Keratinocyte (primary cell): ENCODE measurements at regions not wholly inside any gene's neighbourhood (a gene's known extent, or its start where the extent isn't known, plus 50 kb on each side); places are given as distances from the start of the nearest gene placed in this dataset.

ENCODE experiments used
- DNase-seq: peaks from one replicate; pipeline ENCODE4 v3.0.0-alpha.2; 2011; ENCODE audit warnings: low read depth, missing footprints, low spot score
- FAIRE-seq: peaks from 2 replicates; lab custom pipeline; 2011; peaks lifted over from hg19 to GRCh38; lab: Jason Lieb, UNC
- H2AFZ ChIP-seq: 2 replicates; pipeline ENCODE4 v1.6.0; 2012; ENCODE audit warnings: low read length, control low read depth, inconsistent platforms; ENCODE audit not compliant: control insufficient read depth
- H3K27ac ChIP-seq: 2 replicates; pipeline ENCODE4 v1.5.1; 2011; ENCODE audit warnings: low read length; ENCODE audit not compliant: control insufficient read depth, insufficient read depth
- H3K27me3 ChIP-seq: 3 replicates; pipeline ENCODE4 v1.6.0; 2011; ENCODE audit warnings: low read length; ENCODE audit not compliant: control insufficient read depth, insufficient read depth; ENCODE audit errors: extremely low read depth
- H3K36me3 ChIP-seq, 2 experiments: 2 replicates in 1 of 2; 3 replicates in 1 of 2; pipeline ENCODE4 v1.5.1; 2011; ENCODE audit warnings: low read length in 2 of 2, mild to moderate bottlenecking in 1 of 2; ENCODE audit not compliant: control insufficient read depth in 2 of 2, insufficient read depth in 2 of 2; ENCODE audit errors: extremely low read depth in 1 of 2
- H3K4me1 ChIP-seq: 3 replicates; pipeline ENCODE4 v1.5.1; 2011; ENCODE audit warnings: low read length; ENCODE audit not compliant: control insufficient read depth, insufficient read depth; ENCODE audit errors: extremely low read depth
- H3K4me2 ChIP-seq: 3 replicates; pipeline ENCODE4 v1.6.0; 2011; ENCODE audit warnings: low read depth, low read length; ENCODE audit not compliant: control insufficient read depth, insufficient read depth; ENCODE audit errors: extremely low read depth
- H3K4me3 ChIP-seq, 3 experiments: fragments of 200-600 bp in 1 of 3; sonication (generic) in 1 of 3; 2 replicates in 2 of 3; 3 replicates in 1 of 3; pipeline ENCODE4 v1.5.1; 2011 to 2016; ENCODE audit warnings: low read length in 3 of 3, mild to moderate bottlenecking in 3 of 3, control low read depth in 2 of 3, inconsistent platforms in 1 of 3, low read depth in 1 of 3, mixed read lengths in 1 of 3, mixed run types in 1 of 3, moderate library complexity in 1 of 3; ENCODE audit not compliant: control insufficient read depth in 2 of 3, insufficient read depth in 2 of 3; ENCODE audit errors: extremely low read depth in 1 of 3
- H3K79me2 ChIP-seq: 2 replicates; pipeline ENCODE4 v1.6.0; 2012; ENCODE audit warnings: low read length; ENCODE audit not compliant: control insufficient read depth, insufficient read depth
- H3K9ac ChIP-seq: 3 replicates; pipeline ENCODE4 v1.6.0; 2011; ENCODE audit warnings: low read length; ENCODE audit not compliant: control insufficient read depth, insufficient read depth; ENCODE audit errors: extremely low read depth
- H3K9me1 ChIP-seq: 3 replicates; pipeline ENCODE4 v1.6.0; 2011; ENCODE audit warnings: low read length; ENCODE audit not compliant: control insufficient read depth, insufficient read depth; ENCODE audit errors: extremely low read depth
- H3K9me3 ChIP-seq: 2 replicates; pipeline ENCODE4 v1.5.1; 2012; ENCODE audit warnings: low read depth, low read length; ENCODE audit not compliant: control insufficient read depth
- H4K20me1 ChIP-seq: 3 replicates; pipeline ENCODE4 v1.6.0; 2011; ENCODE audit warnings: low read length; ENCODE audit not compliant: control insufficient read depth, insufficient read depth; ENCODE audit errors: extremely low read depth
- CTCF ChIP-seq, 3 experiments: IDR thresholded peaks in 1 of 3; conservative IDR thresholded peaks in 1 of 3; optimal IDR thresholded peaks in 1 of 3; 2 replicates in 2 of 3; 3 replicates in 1 of 3; pipeline versions ENCODE3 to v1.5.1; 2011; ENCODE audit warnings: low read length in 3 of 3, mild to moderate bottlenecking in 3 of 3, moderate library complexity in 2 of 3, control low read depth in 1 of 3, inconsistent platforms in 1 of 3; ENCODE audit not compliant: insufficient read depth in 2 of 3; ENCODE audit errors: extremely low read depth in 1 of 3
- EZH2 ChIP-seq: IDR thresholded peaks from one replicate; pipeline ENCODE4 v1.6.1; 2012; ENCODE audit warnings: inconsistent platforms, mild to moderate bottlenecking, low read length, moderate library complexity
- dilution Hi-C: fragments of 300-500 bp; cut with MboI; formaldehyde crosslinking; loops from one replicate; pipeline ENCODE4 v1.7.0; 2020; ENCODE audit warnings: low sequenced_read_pairs; ENCODE audit not compliant: extremely low pct_ligation_motif_present

- Histone ChIP-seq H3K27me3 (no peaks in the 10 kb centered on the region), H3K79me2 (no peaks in the 10 kb centered on the region), H3K9ac (no peak overlapping the region), H3K36me3 (no peaks in the 10 kb centered on the region), H3K9me3 (no peaks in the 10 kb centered on the region), H3K27ac (no peak overlapping the region), H3K4me1 (no peaks in the 10 kb centered on the region), H3K4me2 (no peak overlapping the region), H2AFZ (no peak overlapping the region), H4K20me1 (no peaks in the 10 kb centered on the region), H3K4me3 (no peak overlapping the region), H3K9me1 (no peaks in the 10 kb centered on the region)
- FAIRE-seq, result no peak
- no peak for DNase-seq
- no peak for TF ChIP-seq EZH2
- no peak for TF ChIP-seq CTCF (optimal IDR thresholded peaks at IDR 0.05 in 1 of 3, IDR thresholded peaks at IDR 0.05 in 1 of 3, conservative IDR thresholded peaks at IDR 0.05 in 1 of 3; ENCODE audit: extremely low read depth in 1 of 3, insufficient read depth in 2 of 3, low read length in 3 of 3)
- dilution Hi-C loops, result no loop called here
Observed at GRCh38 chr12:19800884-19801283, 361.6 kb downstream of the AEBP2 start.

- H3K9me3 ChIP-seq, result no peaks in the 10 kb centered on the region
- no peak overlapping the region for H3K27ac ChIP-seq
- H3K9ac ChIP-seq, result no peak overlapping the region
- no peaks in the 10 kb centered on the region for H3K9me1 ChIP-seq
- no peaks in the 10 kb centered on the region for H3K36me3 ChIP-seq
- DNase-seq (no peak), FAIRE-seq (no peak)
- dilution Hi-C loops, result no loop called here
- no peak overlapping the region for H3K4me2 ChIP-seq
- H3K4me1 ChIP-seq, result no peaks in the 10 kb centered on the region
- H3K4me3 ChIP-seq, result no peak overlapping the region
- H4K20me1 ChIP-seq, result no peaks in the 10 kb centered on the region
- H3K79me2 ChIP-seq, result no peaks in the 10 kb centered on the region
- TF ChIP-seq CTCF (optimal IDR thresholded peaks at IDR 0.05 in 1 of 3, IDR thresholded peaks at IDR 0.05 in 1 of 3, conservative IDR thresholded peaks at IDR 0.05 in 1 of 3; ENCODE audit: extremely low read depth in 1 of 3, insufficient read depth in 2 of 3, low read length in 3 of 3) (no peak), EZH2 (no peak)
- H2AFZ ChIP-seq, result no peak overlapping the region
- H3K27me3 ChIP-seq, result no peaks in the 10 kb centered on the region
Observed at GRCh38 chr12:19801941-19802340, 362.6 kb downstream of the AEBP2 start.
